ENCODE measurements at regions not wholly inside any gene's neighbourhood (a gene's known extent, or its start where the extent isn't known, plus 50 kb on each side); places are given as distances from the start of the nearest gene placed in this dataset.

GRCh38 chr11:80779905-80780605 lies 1339.2 kb upstream of the TENM4 start:
- H3K27ac Mint-ChIP-seq, result no peak overlapping the region
- H3K9me3 Mint-ChIP-seq (ENCODE audit: low read depth), result peaks cover 15% of the 10 kb centered on the region

GRCh38 chr11:80778941-80779340 lies 1338.1 kb upstream of the TENM4 start:
- Mint-ChIP-seq H3K4me1 (ENCODE audit: low read depth) (no peaks in the 10 kb centered on the region), H3K27ac (no peak overlapping the region), H3K4me3 (no peak overlapping the region), H3K9me3 (ENCODE audit: low read depth) (peaks cover 13% of the 10 kb centered on the region), H3K27me3 (no peaks in the 10 kb centered on the region), H3K36me3 (no peaks in the 10 kb centered on the region)

More at GRCh38 chr11:80779905-80780605, 1339.2 kb upstream of the TENM4 start:
- H3K36me3 Mint-ChIP-seq, result no peaks in the 10 kb centered on the region
- H3K27me3 Mint-ChIP-seq, result no peaks in the 10 kb centered on the region
- H3K4me1 Mint-ChIP-seq (ENCODE audit: low read depth), result no peaks in the 10 kb centered on the region
- H3K4me3 Mint-ChIP-seq, result no peak overlapping the region

GRCh38 chr11:80778432-80778831 lies 1337.6 kb upstream of the TENM4 start:
- Mint-ChIP-seq H3K4me1 (ENCODE audit: low read depth) (no peaks in the 10 kb centered on the region), H3K27me3 (no peaks in the 10 kb centered on the region), H3K27ac (no peak overlapping the region), H3K36me3 (no peaks in the 10 kb centered on the region), H3K9me3 (ENCODE audit: low read depth) (peaks cover 11% of the 10 kb centered on the region), H3K4me3 (no peak overlapping the region)

- H3K4me3 Mint-ChIP-seq, result no peak overlapping the region
- H3K27me3 Mint-ChIP-seq, result no peaks in the 10 kb centered on the region
- peaks cover 14% of the 10 kb centered on the region for H3K9me3 Mint-ChIP-seq (ENCODE audit: low read depth)
- H3K4me1 Mint-ChIP-seq (ENCODE audit: low read depth), result no peaks in the 10 kb centered on the region
- no peaks in the 10 kb centered on the region for H3K36me3 Mint-ChIP-seq
- no peak overlapping the region for H3K27ac Mint-ChIP-seq
Observed at GRCh38 chr11:80773919-80774318, 1333.1 kb upstream of the TENM4 start.

GRCh38 chr11:80771017-80771416 lies 1330.2 kb upstream of the TENM4 start:
- Mint-ChIP-seq H3K36me3 (no peaks in the 10 kb centered on the region), H3K9me3 (ENCODE audit: low read depth) (peaks cover 17% of the 10 kb centered on the region), H3K27ac (no peak overlapping the region), H3K4me1 (ENCODE audit: low read depth) (no peaks in the 10 kb centered on the region), H3K4me3 (no peak overlapping the region), H3K27me3 (no peaks in the 10 kb centered on the region)

GRCh38 chr11:80758787-80759186 lies 1318.0 kb upstream of the TENM4 start:
- no peaks in the 10 kb centered on the region for H3K27me3 Mint-ChIP-seq
- no peak overlapping the region for H3K27ac Mint-ChIP-seq
- no peaks in the 10 kb centered on the region for H3K9me3 Mint-ChIP-seq (ENCODE audit: low read depth)
- H3K4me3 Mint-ChIP-seq, result no peak overlapping the region
- H3K36me3 Mint-ChIP-seq, result no peaks in the 10 kb centered on the region
- H3K4me1 Mint-ChIP-seq (ENCODE audit: low read depth), result no peaks in the 10 kb centered on the region

GRCh38 chr11:80748207-80748925 lies 1307.5 kb upstream of the TENM4 start:
- H3K4me3 Mint-ChIP-seq, result no peak overlapping the region
- H3K27ac Mint-ChIP-seq, result no peak overlapping the region
- no peaks in the 10 kb centered on the region for H3K27me3 Mint-ChIP-seq
- H3K9me3 Mint-ChIP-seq (ENCODE audit: low read depth), result peaks cover 9% of the 10 kb centered on the region
- no peaks in the 10 kb centered on the region for H3K36me3 Mint-ChIP-seq
- H3K4me1 Mint-ChIP-seq (ENCODE audit: low read depth), result no peaks in the 10 kb centered on the region

- Mint-ChIP-seq H3K9me3 (ENCODE audit: low read depth) (peaks cover 9% of the 10 kb centered on the region), H3K4me3 (no peak overlapping the region), H3K27ac (no peak overlapping the region), H3K4me1 (ENCODE audit: low read depth) (no peaks in the 10 kb centered on the region), H3K27me3 (no peaks in the 10 kb centered on the region), H3K36me3 (no peaks in the 10 kb centered on the region)
Observed at GRCh38 chr11:80746300-80746699, 1305.5 kb upstream of the TENM4 start.

GRCh38 chr11:80745416-80745815 lies 1304.6 kb upstream of the TENM4 start:
- Mint-ChIP-seq H3K27ac (no peak overlapping the region), H3K4me3 (no peak overlapping the region), H3K27me3 (no peaks in the 10 kb centered on the region), H3K4me1 (ENCODE audit: low read depth) (no peaks in the 10 kb centered on the region), H3K36me3 (no peaks in the 10 kb centered on the region), H3K9me3 (ENCODE audit: low read depth) (peaks cover 9% of the 10 kb centered on the region)

- Mint-ChIP-seq H3K36me3 (no peaks in the 10 kb centered on the region), H3K27me3 (no peaks in the 10 kb centered on the region), H3K4me1 (ENCODE audit: low read depth) (no peaks in the 10 kb centered on the region), H3K9me3 (ENCODE audit: low read depth) (peaks cover 3% of the 10 kb centered on the region), H3K4me3 (no peak overlapping the region), H3K27ac (no peak overlapping the region)
Observed at GRCh38 chr11:80733790-80734189, 1293.0 kb upstream of the TENM4 start.

- no peak overlapping the region for H3K27ac Mint-ChIP-seq
- H3K4me1 Mint-ChIP-seq (ENCODE audit: low read depth), result no peaks in the 10 kb centered on the region
- H3K4me3 Mint-ChIP-seq, result no peak overlapping the region
- H3K9me3 Mint-ChIP-seq (ENCODE audit: low read depth), result peaks cover 2% of the 10 kb centered on the region
- H3K36me3 Mint-ChIP-seq, result no peaks in the 10 kb centered on the region
- H3K27me3 Mint-ChIP-seq, result no peaks in the 10 kb centered on the region
Observed at GRCh38 chr11:80733361-80733760, 1292.5 kb upstream of the TENM4 start.

GRCh38 chr11:80727315-80727714 lies 1286.5 kb upstream of the TENM4 start:
- no peaks in the 10 kb centered on the region for H3K4me1 Mint-ChIP-seq (ENCODE audit: low read depth)
- H3K9me3 Mint-ChIP-seq (ENCODE audit: low read depth), result peaks cover 4% of the 10 kb centered on the region
- H3K27ac Mint-ChIP-seq, result no peak overlapping the region
- no peaks in the 10 kb centered on the region for H3K27me3 Mint-ChIP-seq
- no peaks in the 10 kb centered on the region for H3K36me3 Mint-ChIP-seq
- H3K4me3 Mint-ChIP-seq, result no peak overlapping the region

GRCh38 chr11:80726236-80726635 lies 1285.4 kb upstream of the TENM4 start:
- H3K36me3 Mint-ChIP-seq, result no peaks in the 10 kb centered on the region
- no peaks in the 10 kb centered on the region for H3K27me3 Mint-ChIP-seq
- no peaks in the 10 kb centered on the region for H3K4me1 Mint-ChIP-seq (ENCODE audit: low read depth)
- H3K4me3 Mint-ChIP-seq, result no peak overlapping the region
- H3K9me3 Mint-ChIP-seq (ENCODE audit: low read depth), result peaks cover 4% of the 10 kb centered on the region
- H3K27ac Mint-ChIP-seq, result no peak overlapping the region

- peaks cover 4% of the 10 kb centered on the region for H3K9me3 Mint-ChIP-seq (ENCODE audit: low read depth)
Observed at GRCh38 chr11:80724366-80724765, 1283.5 kb upstream of the TENM4 start.

GRCh38 chr11:80722629-80723028 lies 1281.8 kb upstream of the TENM4 start:
- H3K36me3 Mint-ChIP-seq, result no peaks in the 10 kb centered on the region
- no peaks in the 10 kb centered on the region for H3K4me1 Mint-ChIP-seq (ENCODE audit: low read depth)
- H3K4me3 Mint-ChIP-seq, result no peak overlapping the region
- H3K27me3 Mint-ChIP-seq, result no peaks in the 10 kb centered on the region
- H3K9me3 Mint-ChIP-seq (ENCODE audit: low read depth), result peaks cover 3% of the 10 kb centered on the region
- H3K27ac Mint-ChIP-seq, result no peak overlapping the region

More at GRCh38 chr11:80724366-80724765, 1283.5 kb upstream of the TENM4 start:
- H3K27me3 Mint-ChIP-seq, result no peaks in the 10 kb centered on the region
- H3K27ac Mint-ChIP-seq, result no peak overlapping the region
- no peak overlapping the region for H3K4me3 Mint-ChIP-seq
- no peaks in the 10 kb centered on the region for H3K36me3 Mint-ChIP-seq
- H3K4me1 Mint-ChIP-seq (ENCODE audit: low read depth), result no peaks in the 10 kb centered on the region

GRCh38 chr11:80720295-80720694 lies 1279.5 kb upstream of the TENM4 start:
- H3K27ac Mint-ChIP-seq, result no peak overlapping the region
- H3K36me3 Mint-ChIP-seq, result no peaks in the 10 kb centered on the region
- H3K27me3 Mint-ChIP-seq, result no peaks in the 10 kb centered on the region
- H3K4me3 Mint-ChIP-seq, result no peak overlapping the region
- peaks cover 3% of the 10 kb centered on the region for H3K9me3 Mint-ChIP-seq (ENCODE audit: low read depth)
- H3K4me1 Mint-ChIP-seq (ENCODE audit: low read depth), result no peaks in the 10 kb centered on the region
